HAP-1 (cell line): ENCODE measurements at regions not wholly inside any gene's neighbourhood (a gene's known extent, or its start where the extent isn't known, plus 50 kb on each side); places are given as distances from the start of the nearest gene placed in this dataset.

ENCODE experiments used
- DNase-seq, 2 experiments: peaks; one replicate each; pipeline ENCODE4 v3.0.0-alpha.2; 2016 to 2020; ENCODE audit warnings: low spot score in 2 of 2
- H3K27me3 ChIP-seq: fragments of 250-450 bp; sonication (Bioruptor Pico); 2 replicates; pipeline ENCODE4 v1.5.1; 2020; ENCODE audit warnings: low read depth, mild to moderate bottlenecking, moderate library complexity
- H3K36me3 ChIP-seq: fragments of 250-450 bp; sonication (Bioruptor Pico); replicated peaks from 2 replicates; pipeline ENCODE4 v1.5.1; 2020; ENCODE audit warnings: mild to moderate bottlenecking
- H3K4me1 ChIP-seq: fragments of 250-450 bp; sonication (Bioruptor Pico); 2 replicates; pipeline ENCODE4 v1.5.1; 2020; ENCODE audit warnings: mild to moderate bottlenecking
- H3K4me3 ChIP-seq: fragments of 250-450 bp; sonication (Bioruptor Pico); 2 replicates; pipeline ENCODE4 v1.5.1; 2020; ENCODE audit warnings: mild to moderate bottlenecking, moderate library complexity
- H3K9me3 ChIP-seq: fragments of 250-450 bp; sonication (Bioruptor Pico); 2 replicates; pipeline ENCODE4 v1.5.1; 2020; ENCODE audit warnings: mild to moderate bottlenecking, moderate library complexity
- in situ Hi-C: fragments of 300-500 bp; cut with MboI; formaldehyde crosslinking; loops from 3 replicates; pipeline ENCODE4 v1.14.3; 2020; ENCODE audit warnings: low sequenced_read_pairs, inconsistent platforms, mixed read lengths

DNA sequence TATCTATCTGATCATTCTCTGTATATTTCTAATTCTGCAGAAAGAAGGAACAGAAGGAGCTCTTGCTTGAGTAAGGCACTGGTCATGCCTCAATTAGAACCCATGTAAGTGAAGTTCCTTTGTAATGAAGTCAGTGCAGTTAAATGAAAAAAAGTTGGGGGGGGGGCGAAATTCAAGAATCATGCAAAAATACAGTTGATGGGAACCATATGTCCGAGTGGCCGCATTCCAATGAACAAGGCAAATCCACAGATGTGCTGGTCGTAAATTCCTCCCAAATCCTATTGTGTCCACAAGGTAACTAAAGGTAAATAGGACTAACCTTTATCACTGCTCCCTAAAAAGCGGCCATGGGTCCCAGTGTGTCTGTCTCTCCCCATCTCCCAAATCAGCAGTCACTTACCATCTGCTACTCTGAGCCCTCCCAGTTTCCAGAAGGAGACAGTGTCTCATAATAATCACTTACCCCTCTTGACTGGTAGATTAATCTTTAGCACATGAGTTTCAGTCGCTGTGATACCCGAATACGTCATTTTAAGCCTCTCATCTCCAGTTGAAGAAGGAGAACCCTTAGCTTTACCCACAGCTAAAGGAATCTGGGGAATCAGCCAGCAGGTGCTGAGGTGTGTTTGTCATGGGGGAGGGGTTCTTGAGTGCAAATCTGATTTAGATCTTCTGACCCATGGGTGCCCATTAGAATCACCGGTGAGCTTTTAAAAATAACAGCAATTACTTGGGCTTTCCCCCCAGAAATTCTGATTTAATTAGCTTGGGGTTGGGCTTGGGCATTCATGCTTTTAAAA, 56.3 kb upstream of the EPHB3 start:
- Histone ChIP-seq H3K27me3 (peaks cover 17% of the 10 kb centered on the region), H3K4me1 (no peaks in the 10 kb centered on the region), H3K9me3 (peaks cover 2% of the 10 kb centered on the region; the same call in 1 of the 2 replicates), H3K36me3 (no peaks in the 10 kb centered on the region), H3K4me3 (no peak overlapping the region)
- in situ Hi-C loops: no loop called here
- DNase-seq: no peak

DNA sequence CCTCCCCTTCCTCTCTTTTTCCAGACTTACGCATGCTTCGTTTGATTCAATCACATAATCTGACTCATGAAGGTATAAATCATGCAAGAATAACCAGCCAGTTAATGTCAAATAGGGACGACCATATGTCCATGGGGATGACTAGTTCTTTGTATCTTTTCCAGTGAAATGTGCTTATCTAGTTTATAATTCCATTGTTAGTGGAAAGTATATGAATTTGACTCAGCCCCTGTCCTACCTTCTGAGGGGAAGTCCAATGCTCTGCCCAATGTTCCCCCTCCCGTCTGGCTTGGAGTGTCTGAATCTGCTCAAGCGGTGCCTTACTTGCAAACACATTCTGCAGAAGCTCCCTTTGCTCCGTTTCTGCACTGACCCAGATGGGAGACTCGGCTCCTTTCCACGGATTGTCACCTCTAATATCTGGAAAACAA, 55.0 kb upstream of the EPHB3 start:
- Histone ChIP-seq H3K4me3 (no peak overlapping the region), H3K4me1 (no peaks in the 10 kb centered on the region), H3K27me3 (peaks cover 17% of the 10 kb centered on the region), H3K36me3 (no peaks in the 10 kb centered on the region), H3K9me3 (peaks cover 2% of the 10 kb centered on the region; the same call in 1 of the 2 replicates)
- in situ Hi-C loops: no loop called here
- no peak for DNase-seq

DNA sequence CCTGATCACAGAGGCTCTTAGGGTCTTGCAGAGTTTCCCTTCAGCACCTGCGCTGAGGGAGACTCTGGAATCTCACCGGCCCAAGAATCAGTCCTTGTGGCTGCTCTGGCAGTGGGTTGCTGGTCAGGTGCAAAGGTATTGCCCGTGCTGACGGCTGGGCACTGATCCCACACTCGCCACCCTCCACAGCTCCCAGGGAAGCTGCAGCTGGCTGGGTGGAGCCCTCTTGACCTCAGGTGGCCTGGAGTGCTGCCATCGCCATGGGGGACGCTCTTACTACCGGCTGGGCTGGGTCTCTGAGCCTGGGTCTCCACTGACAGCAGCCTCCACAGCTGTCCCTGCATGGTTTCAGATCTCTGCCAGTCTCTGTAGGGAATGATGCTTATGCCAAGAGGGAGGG, 52.6 kb upstream of the EPHB3 start:
- peaks cover 27% of the 10 kb centered on the region for H3K27me3 ChIP-seq
- no peaks in the 10 kb centered on the region for H3K9me3 ChIP-seq
- DNase-seq: no peak
- peaks cover 2% of the 10 kb centered on the region for H3K4me1 ChIP-seq
- no peak overlapping the region for H3K4me3 ChIP-seq
- in situ Hi-C loops: no loop called here
- no peaks in the 10 kb centered on the region for H3K36me3 ChIP-seq

DNA sequence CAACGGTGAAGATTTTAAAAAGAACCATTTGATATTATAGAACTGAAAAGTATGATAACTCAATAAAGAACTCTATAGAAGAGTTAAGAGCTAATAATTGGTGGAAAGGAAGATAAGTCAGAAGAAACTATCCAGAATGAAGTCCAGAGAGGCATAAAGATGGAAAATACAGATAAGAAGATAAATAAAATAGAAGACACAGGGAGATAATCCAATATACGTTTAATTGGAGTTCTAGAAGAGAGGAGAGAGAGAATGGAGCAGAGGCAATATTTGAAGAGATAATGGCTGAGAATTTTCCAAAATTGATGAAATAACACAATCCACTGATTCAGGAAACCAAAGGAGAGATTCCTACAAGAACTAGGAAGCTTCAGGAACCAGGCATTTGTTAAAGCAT, 49.8 kb upstream of the EPHB3 start:
- H3K36me3 ChIP-seq: no peaks in the 10 kb centered on the region
- in situ Hi-C loops: no loop called here
- H3K27me3 ChIP-seq: peaks cover 11% of the 10 kb centered on the region
- H3K4me1 ChIP-seq: peaks cover 7% of the 10 kb centered on the region
- no peak for DNase-seq
- H3K9me3 ChIP-seq: no peaks in the 10 kb centered on the region
- H3K4me3 ChIP-seq: no peak overlapping the region
